ENCODE measurements at regions not wholly inside any gene's neighbourhood (a gene's known extent, or its start where the extent isn't known, plus 50 kb on each side); places are given as distances from the start of the nearest gene placed in this dataset.

DNA sequence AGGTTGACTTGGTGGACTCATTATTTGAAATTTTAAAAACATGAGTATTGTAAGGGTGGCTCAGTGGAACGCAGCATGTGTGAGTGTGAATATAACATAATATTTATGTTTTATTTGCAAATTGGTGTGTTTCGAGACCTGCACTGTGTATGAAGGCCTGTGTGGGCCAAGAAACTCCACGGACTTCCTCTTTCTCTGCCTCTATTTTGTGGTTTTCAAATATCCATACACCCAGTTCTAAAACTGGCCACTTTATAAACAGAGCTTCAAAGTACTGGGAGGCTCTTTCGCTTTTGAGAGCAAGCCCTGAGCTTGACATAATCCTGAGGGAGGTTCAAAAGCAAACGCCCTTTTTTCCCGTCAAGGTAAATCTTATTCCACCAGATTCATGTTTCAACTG, 187.7 kb downstream of the GPAT3 start:
- TF ChIP-seq, protein P1, sequence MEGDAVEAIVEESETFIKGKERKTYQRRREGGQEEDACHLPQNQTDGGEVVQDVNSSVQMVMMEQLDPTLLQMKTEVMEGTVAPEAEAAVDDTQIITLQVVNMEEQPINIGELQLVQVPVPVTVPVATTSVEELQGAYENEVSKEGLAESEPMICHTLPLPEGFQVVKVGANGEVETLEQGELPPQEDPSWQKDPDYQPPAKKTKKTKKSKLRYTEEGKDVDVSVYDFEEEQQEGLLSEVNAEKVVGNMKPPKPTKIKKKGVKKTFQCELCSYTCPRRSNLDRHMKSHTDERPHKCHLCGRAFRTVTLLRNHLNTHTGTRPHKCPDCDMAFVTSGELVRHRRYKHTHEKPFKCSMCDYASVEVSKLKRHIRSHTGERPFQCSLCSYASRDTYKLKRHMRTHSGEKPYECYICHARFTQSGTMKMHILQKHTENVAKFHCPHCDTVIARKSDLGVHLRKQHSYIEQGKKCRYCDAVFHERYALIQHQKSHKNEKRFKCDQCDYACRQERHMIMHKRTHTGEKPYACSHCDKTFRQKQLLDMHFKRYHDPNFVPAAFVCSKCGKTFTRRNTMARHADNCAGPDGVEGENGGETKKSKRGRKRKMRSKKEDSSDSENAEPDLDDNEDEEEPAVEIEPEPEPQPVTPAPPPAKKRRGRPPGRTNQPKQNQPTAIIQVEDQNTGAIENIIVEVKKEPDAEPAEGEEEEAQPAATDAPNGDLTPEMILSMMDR (IDR thresholded peaks at IDR 0.05; ENCODE audit: insufficient read depth, missing control alignments): no peak
- DNase-seq (ENCODE audit: insufficient read length, low spot score) (no peak), FAIRE-seq (no peak)

DNA sequence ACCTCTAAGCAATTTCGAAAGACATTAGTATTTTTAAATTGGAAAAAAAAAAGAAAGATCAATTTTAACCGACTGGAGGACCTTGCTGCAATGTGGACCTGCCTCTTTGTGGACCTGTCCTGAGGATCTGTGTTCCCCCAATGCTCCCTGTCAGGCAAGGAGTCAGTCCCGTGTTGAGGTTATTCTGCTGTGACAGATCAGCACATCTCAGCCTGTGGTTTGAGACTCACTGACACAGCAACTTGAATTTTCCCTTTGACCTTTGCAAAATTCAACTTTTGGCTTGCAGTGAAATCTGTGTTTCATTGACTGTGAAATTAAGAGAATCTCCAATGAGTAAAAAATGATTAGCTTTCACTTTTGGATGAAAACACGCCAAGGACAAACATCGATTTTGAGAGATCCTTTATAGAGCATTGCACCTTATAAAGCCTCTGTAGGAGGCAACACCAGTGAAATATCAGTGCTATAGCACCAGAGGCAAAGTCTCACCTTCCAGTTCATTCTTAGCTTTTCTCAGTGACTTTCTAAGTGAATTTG, 186.9 kb downstream of the GPAT3 start:
- FAIRE-seq: no peak
- TF ChIP-seq, protein P1 (IDR thresholded peaks at IDR 0.05; ENCODE audit: insufficient read depth, missing control alignments): no peak
- DNase-seq (ENCODE audit: insufficient read length, low spot score): no peak

DNA sequence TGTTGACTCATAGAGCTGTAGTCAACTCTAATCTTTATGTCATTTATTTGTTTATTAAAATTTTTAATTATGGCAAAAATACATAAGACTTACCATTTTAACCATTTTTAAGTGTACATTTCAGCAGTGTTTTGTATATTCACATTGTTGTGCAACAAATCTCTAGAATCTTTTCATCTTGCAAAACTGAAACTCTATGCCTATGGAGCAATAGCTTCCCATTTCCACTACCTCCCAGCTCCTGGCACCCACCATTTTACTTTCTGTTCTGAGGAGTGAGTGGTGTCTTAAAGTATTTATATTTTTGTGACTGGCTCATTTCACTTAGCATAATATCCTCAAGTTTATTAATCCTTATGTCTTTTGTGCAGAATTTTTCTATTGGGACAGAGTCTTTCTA, 181.0 kb downstream of the GPAT3 start:
- TF ChIP-seq, protein P1 (IDR thresholded peaks at IDR 0.05; ENCODE audit: insufficient read depth, missing control alignments): no peak
- FAIRE-seq (no peak), DNase-seq (ENCODE audit: insufficient read length, low spot score) (no peak)

DNA sequence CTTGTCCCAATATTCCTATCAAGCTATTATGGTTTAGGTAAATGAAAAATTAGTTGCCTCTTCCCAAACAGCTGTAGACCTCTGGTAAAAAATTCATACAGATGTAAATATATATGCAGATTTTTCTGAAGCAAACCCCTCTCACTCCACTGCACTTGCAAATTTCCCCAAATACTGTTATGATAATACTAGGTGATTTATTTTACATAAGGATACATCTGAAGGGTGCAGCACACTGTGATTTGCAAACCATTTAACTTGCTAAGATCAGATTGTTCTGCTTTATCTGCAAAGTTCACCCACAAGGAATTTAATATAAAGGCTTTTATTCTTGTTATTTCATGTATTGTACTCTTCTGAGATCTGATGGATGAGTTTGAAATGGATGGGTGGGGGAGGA, 177.0 kb downstream of the GPAT3 start:
- FAIRE-seq: no peak
- no peak for DNase-seq (ENCODE audit: insufficient read length, low spot score)
- TF ChIP-seq, protein P1 (IDR thresholded peaks at IDR 0.05; ENCODE audit: insufficient read depth, missing control alignments): no peak

DNA sequence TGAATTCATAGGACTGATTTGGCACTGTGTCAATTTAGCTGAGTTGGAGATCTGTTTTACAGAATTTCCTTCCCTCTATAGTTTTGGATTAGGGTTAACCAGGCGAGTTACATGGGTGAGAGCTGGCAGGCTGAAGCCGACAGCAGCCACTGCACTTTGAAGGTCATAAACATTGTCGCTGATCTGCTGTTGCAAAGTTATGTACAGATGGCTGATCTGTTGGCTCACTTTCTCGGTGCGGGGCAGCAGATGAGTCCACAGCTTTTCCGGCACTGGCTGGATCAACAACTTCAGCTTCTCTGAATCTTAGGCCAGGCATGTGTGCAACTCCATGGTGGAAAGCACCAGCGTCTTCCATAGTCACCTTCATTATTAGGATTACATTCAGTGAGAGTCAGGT, 173.7 kb downstream of the GPAT3 start:
- DNase-seq (ENCODE audit: insufficient read length, low spot score): no peak
- FAIRE-seq: no peak
- TF ChIP-seq, protein P1 (IDR thresholded peaks at IDR 0.05; ENCODE audit: insufficient read depth, missing control alignments): no peak

DNA sequence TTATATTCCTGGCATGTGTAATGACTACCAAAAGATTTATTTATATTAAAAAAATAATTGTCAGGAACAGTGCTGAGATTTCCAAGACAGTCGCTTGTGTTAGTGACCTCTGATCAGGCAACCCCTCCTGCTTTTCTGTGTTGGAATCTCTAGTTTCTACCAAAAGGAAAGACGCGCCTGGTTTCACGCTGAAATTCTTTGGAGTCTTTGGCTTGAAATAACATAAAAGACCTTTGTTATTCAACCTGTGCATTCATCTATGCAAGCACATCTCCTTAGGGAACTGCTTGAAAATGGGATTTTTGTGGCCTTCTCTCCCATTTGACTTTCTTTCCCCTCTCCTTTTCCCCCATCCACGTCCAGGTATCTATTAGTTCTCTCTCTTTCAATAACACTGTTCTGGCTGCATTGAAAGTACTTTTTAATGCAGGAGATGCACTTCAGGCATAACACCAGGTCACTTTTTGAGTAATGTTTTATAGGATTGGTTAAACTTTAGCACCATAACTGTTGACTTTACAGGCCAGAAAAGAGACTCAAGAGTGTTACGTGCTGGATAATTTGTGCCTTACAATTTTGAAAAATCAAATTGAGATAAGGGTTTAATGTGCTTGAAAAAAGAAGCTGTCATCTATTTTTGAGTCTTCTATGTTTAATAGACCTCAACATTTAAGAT, 172.7 kb downstream of the GPAT3 start:
- FAIRE-seq (no peak), DNase-seq (ENCODE audit: insufficient read length, low spot score) (no peak)
- TF ChIP-seq, protein P1 (IDR thresholded peaks at IDR 0.05; ENCODE audit: insufficient read depth, missing control alignments): no peak

DNA sequence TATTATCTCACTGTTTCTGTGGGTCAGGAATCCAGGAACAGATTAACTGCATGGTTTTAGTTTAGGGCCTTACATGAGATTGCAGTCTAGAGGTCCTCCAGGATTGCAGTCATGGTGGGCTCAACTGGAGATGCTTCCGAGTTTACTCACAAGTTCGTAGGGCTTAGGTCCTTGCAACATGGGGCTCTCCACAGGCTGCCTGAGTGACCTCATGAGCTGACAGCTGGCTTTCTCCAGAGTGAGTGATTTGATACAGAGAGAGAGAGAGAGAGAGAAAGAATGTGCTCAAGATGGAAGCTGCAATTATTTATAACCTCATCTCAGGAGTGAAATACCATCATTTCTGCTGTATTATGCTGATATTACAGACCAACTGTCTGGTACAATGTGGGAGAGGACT, 168.9 kb downstream of the GPAT3 start:
- TF ChIP-seq, protein P1 (IDR thresholded peaks at IDR 0.05; ENCODE audit: insufficient read depth, missing control alignments): no peak
- DNase-seq (ENCODE audit: insufficient read length, low spot score) (no peak), FAIRE-seq (no peak)
